ENCODE measurements at regions not wholly inside any gene's neighbourhood (a gene's known extent, or its start where the extent isn't known, plus 50 kb on each side); places are given as distances from the start of the nearest gene placed in this dataset.

GRCh38 chr1:219277304-219278105 is 103.8 kb downstream of the LYPLAL1 start:
- Histone ChIP-seq H3K4me1 (ENCODE audit: insufficient read depth, low read length, poor library complexity, severe bottlenecking) (peaks cover 24% of the 10 kb centered on the region), H3K27me3 (replicated peaks; ENCODE audit: insufficient read depth, low read depth, low read length, poor library complexity) (peaks cover 13% of the 10 kb centered on the region), H3K4me3 (ENCODE audit: low read depth, low read length, poor library complexity, severe bottlenecking) (no peak overlapping the region), H3K36me3 (ENCODE audit: insufficient read depth, low read length, poor library complexity, severe bottlenecking) (no peaks in the 10 kb centered on the region), H3K9me3 (ENCODE audit: low read depth, low read length, poor library complexity, severe bottlenecking) (no peaks in the 10 kb centered on the region), H3K27ac (ENCODE audit: low read depth, low read length, poor library complexity, severe bottlenecking) (no peak overlapping the region)
- POLR2A ChIA-PET (ENCODE audit: low non-redundant PET): no interaction called here
- CTCF ChIA-PET: no interaction called here
- intact Hi-C loops (cut with micrococcal nuclease; ENCODE audit: unreplicated experiment): loop anchor here (5.0 kb wide), 1 partner anchor 130 kb away; no protein-coding TSS in a partner anchor
- peak; percentile 9 for DNase-seq (ENCODE audit: low spot score)
- TF ChIP-seq CTCF (conservative IDR thresholded peaks at IDR 0.05; ENCODE audit: low read depth, low read length) (no peak), EZH2 (IDR thresholded peaks at IDR 0.05; ENCODE audit: borderline replicate concordance, low read depth, low read length, poor library complexity, severe bottlenecking) (no peak)
- no TSS peak for BruUV-seq (replicated peaks)

- Histone ChIP-seq H3K27me3 (replicated peaks; ENCODE audit: insufficient read depth, low read depth, low read length, poor library complexity) (peaks cover 13% of the 10 kb centered on the region), H3K36me3 (ENCODE audit: insufficient read depth, low read length, poor library complexity, severe bottlenecking) (no peaks in the 10 kb centered on the region), H3K27ac (ENCODE audit: low read depth, low read length, poor library complexity, severe bottlenecking) (no peak overlapping the region), H3K9me3 (ENCODE audit: low read depth, low read length, poor library complexity, severe bottlenecking) (no peaks in the 10 kb centered on the region), H3K4me3 (ENCODE audit: low read depth, low read length, poor library complexity, severe bottlenecking) (no peak overlapping the region), H3K4me1 (ENCODE audit: insufficient read depth, low read length, poor library complexity, severe bottlenecking) (peaks cover 29% of the 10 kb centered on the region)
- DNase-seq (ENCODE audit: low spot score): peak; percentile 93
- no TSS peak for BruUV-seq (replicated peaks)
- TF ChIP-seq EZH2 (IDR thresholded peaks at IDR 0.05; ENCODE audit: borderline replicate concordance, low read depth, low read length, poor library complexity, severe bottlenecking): no peak
- TF ChIP-seq CTCF (conservative IDR thresholded peaks at IDR 0.05; ENCODE audit: low read depth, low read length): no peak
- POLR2A ChIA-PET (ENCODE audit: low non-redundant PET): interaction anchor here (0.6 kb wide), 1 partner anchor 407 kb away, joined by 3 read pairs; no protein-coding TSS in a partner anchor
- CTCF ChIA-PET: no interaction called here
- intact Hi-C loops (cut with micrococcal nuclease; ENCODE audit: unreplicated experiment): loop anchor here (5.0 kb wide), 1 partner anchor 131 kb away; no protein-coding TSS in a partner anchor
Observed at GRCh38 chr1:219276049-219276738, 102.5 kb downstream of the LYPLAL1 start.

DNA sequence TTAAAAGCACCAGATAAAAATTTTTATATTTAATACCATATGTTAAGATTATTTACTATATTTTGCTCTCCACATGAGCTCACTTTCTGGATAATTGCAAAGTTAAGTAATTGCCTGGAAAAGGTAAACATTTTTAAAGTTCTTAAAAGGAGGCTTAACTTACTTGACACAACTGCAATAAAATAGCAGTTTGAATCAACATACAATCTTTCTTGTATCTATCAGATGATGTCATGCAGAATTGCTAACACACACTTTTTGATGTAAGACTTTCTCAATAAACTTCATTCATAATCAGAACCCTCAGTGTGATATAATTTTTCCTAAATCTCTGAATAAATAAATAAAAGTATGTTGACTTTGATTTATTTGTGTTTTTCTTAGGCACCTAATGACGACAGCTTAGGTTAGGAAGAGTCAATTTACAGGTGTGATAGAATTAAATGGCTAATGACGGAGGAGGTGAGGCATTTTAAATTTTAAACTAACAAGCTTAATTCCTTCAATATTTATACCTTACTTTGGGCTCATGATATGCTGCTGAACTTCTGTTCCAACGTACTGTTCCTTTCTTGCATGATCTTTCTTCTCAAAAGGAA is 99.5 kb downstream of the LYPLAL1 start:
- Histone ChIP-seq H3K27ac (ENCODE audit: low read depth, low read length, poor library complexity, severe bottlenecking) (no peak overlapping the region), H3K4me1 (ENCODE audit: insufficient read depth, low read length, poor library complexity, severe bottlenecking) (peaks cover 29% of the 10 kb centered on the region), H3K27me3 (replicated peaks; ENCODE audit: insufficient read depth, low read depth, low read length, poor library complexity) (peaks cover 12% of the 10 kb centered on the region), H3K36me3 (ENCODE audit: insufficient read depth, low read length, poor library complexity, severe bottlenecking) (no peaks in the 10 kb centered on the region), H3K4me3 (ENCODE audit: low read depth, low read length, poor library complexity, severe bottlenecking) (no peak overlapping the region), H3K9me3 (ENCODE audit: low read depth, low read length, poor library complexity, severe bottlenecking) (no peaks in the 10 kb centered on the region)
- intact Hi-C loops (cut with micrococcal nuclease; ENCODE audit: unreplicated experiment): no loop called here
- ChIA-PET CTCF (no interaction called here), POLR2A (ENCODE audit: low non-redundant PET) (no interaction called here)
- no peak for DNase-seq (ENCODE audit: low spot score)
- TF ChIP-seq EZH2 (IDR thresholded peaks at IDR 0.05; ENCODE audit: borderline replicate concordance, low read depth, low read length, poor library complexity, severe bottlenecking) (no peak), CTCF (conservative IDR thresholded peaks at IDR 0.05; ENCODE audit: low read depth, low read length) (no peak)
- BruUV-seq (replicated peaks): no TSS peak
